IMR-90 (cell line): ENCODE measurements at regions not wholly inside any gene's neighbourhood (a gene's known extent, or its start where the extent isn't known, plus 50 kb on each side); places are given as distances from the start of the nearest gene placed in this dataset.

ENCODE experiments used
- FOS ChIP-seq: fragments of 150-350 bp; IDR thresholded peaks from 2 replicates; pipeline ENCODE4 v1.6.1; 2016; ENCODE audit warnings: low read depth, low read length
- MAFK ChIP-seq: IDR thresholded peaks from 2 replicates; pipeline ENCODE4 v1.6.1; 2012; ENCODE audit warnings: low read depth, low read length, improper control_type of control experiment
- POLR2A ChIP-seq: IDR thresholded peaks from 2 replicates; pipeline ENCODE4 v1.6.1; 2012; ENCODE audit warnings: mild to moderate bottlenecking, low read depth, low read length
- RFX5 ChIP-seq: IDR thresholded peaks from 2 replicates; pipeline ENCODE4 v1.8.0; 2012; ENCODE audit warnings: low read depth, mild to moderate bottlenecking, low read length, moderate library complexity
- TF ChIP-seq, protein P1 (sequence below): conservative IDR thresholded peaks from 2 replicates; pipeline ENCODE4 v1.5.1; 2012; ENCODE audit warnings: mild to moderate bottlenecking, low read depth, low read length, improper control_type of control experiment
- TF ChIP-seq, protein P2 (sequence below): fragments of 150-350 bp; IDR thresholded peaks from 2 replicates; pipeline ENCODE4 v1.6.1; 2016; ENCODE audit warnings: low read depth, mild to moderate bottlenecking, low read length, moderate library complexity, borderline replicate concordance
- TF ChIP-seq, protein P3 (sequence below): fragments of 150-350 bp; IDR thresholded peaks from 2 replicates; pipeline ENCODE4 v1.6.1; 2017; ENCODE audit warnings: mild to moderate bottlenecking, antibody characterized with exemption, low read length, low read depth

DNA sequence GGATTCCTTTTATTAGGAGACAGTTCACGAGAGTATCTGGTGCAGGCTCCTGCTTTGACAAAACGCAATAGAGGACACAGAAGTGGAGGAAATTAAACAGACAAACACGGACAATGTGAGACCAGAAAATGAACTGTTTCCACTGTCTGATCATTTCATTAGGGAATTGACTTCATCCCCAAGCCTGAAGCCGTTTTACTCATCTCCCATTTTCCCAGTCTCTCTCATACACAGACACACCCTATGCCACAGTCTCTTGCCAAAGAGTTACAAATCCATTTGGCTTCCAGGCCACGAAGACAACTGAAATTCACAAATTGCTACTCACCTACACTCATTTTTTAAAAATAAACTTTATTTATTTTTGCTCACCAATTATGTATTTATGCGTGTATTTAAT lies 1087.8 kb upstream of the TMEM132C start:
- TF ChIP-seq, protein P1, sequence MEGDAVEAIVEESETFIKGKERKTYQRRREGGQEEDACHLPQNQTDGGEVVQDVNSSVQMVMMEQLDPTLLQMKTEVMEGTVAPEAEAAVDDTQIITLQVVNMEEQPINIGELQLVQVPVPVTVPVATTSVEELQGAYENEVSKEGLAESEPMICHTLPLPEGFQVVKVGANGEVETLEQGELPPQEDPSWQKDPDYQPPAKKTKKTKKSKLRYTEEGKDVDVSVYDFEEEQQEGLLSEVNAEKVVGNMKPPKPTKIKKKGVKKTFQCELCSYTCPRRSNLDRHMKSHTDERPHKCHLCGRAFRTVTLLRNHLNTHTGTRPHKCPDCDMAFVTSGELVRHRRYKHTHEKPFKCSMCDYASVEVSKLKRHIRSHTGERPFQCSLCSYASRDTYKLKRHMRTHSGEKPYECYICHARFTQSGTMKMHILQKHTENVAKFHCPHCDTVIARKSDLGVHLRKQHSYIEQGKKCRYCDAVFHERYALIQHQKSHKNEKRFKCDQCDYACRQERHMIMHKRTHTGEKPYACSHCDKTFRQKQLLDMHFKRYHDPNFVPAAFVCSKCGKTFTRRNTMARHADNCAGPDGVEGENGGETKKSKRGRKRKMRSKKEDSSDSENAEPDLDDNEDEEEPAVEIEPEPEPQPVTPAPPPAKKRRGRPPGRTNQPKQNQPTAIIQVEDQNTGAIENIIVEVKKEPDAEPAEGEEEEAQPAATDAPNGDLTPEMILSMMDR, result no peak
- TF ChIP-seq, protein P2, sequence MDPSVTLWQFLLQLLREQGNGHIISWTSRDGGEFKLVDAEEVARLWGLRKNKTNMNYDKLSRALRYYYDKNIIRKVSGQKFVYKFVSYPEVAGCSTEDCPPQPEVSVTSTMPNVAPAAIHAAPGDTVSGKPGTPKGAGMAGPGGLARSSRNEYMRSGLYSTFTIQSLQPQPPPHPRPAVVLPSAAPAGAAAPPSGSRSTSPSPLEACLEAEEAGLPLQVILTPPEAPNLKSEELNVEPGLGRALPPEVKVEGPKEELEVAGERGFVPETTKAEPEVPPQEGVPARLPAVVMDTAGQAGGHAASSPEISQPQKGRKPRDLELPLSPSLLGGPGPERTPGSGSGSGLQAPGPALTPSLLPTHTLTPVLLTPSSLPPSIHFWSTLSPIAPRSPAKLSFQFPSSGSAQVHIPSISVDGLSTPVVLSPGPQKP, result no peak
- no peak for TF ChIP-seq FOS
- TF ChIP-seq POLR2A, result no peak
- TF ChIP-seq RFX5, result no peak
- no peak for TF ChIP-seq MAFK
- TF ChIP-seq, protein P3, sequence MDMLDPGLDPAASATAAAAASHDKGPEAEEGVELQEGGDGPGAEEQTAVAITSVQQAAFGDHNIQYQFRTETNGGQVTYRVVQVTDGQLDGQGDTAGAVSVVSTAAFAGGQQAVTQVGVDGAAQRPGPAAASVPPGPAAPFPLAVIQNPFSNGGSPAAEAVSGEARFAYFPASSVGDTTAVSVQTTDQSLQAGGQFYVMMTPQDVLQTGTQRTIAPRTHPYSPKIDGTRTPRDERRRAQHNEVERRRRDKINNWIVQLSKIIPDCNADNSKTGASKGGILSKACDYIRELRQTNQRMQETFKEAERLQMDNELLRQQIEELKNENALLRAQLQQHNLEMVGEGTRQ, result no peak
